ENCODE measurements at regions not wholly inside any gene's neighbourhood (a gene's known extent, or its start where the extent isn't known, plus 50 kb on each side); places are given as distances from the start of the nearest gene placed in this dataset.

GRCh38 chr12:89828575-89828974 is 119.9 kb upstream of the ATP2B1 start:
- TF ChIP-seq CTCF (IDR thresholded peaks at IDR 0.05; ENCODE audit: low read depth, low read length) = no peak
- TF ChIP-seq EZH2phosphoT487 (IDR thresholded peaks at IDR 0.05; ENCODE audit: low read depth) = no peak
